HepG2 (cell line): ENCODE measurements at regions not wholly inside any gene's neighbourhood (a gene's known extent, or its start where the extent isn't known, plus 50 kb on each side); places are given as distances from the start of the nearest gene placed in this dataset.

Experiments used
- EP300 ChIP-seq, 3 experiments: sonication (generic) in 1 of 3; formaldehyde crosslinking in 1 of 3; IDR thresholded peaks; 2 replicates each; pipeline versions ENCODE4 v1.5.1 to v1.6.1; 2011 to 2020; ENCODE audit warnings: low read depth in 2 of 3, low read length in 2 of 3, borderline replicate concordance in 1 of 3, improper control_type of control experiment in 1 of 3, mild to moderate bottlenecking in 1 of 3, missing genetic modification reagents in 1 of 3, moderate library complexity in 1 of 3
- FOXK1 ChIP-seq: sonication (generic); formaldehyde crosslinking; IDR thresholded peaks from 2 replicates; pipeline ENCODE4 v1.4.0; 2020; ENCODE audit warnings: low read depth, missing genetic modification reagents, borderline replicate concordance
- HNF4G ChIP-seq, 2 experiments: sonication (generic) in 1 of 2; formaldehyde crosslinking in 1 of 2; IDR thresholded peaks; 2 replicates each; pipeline versions ENCODE4 v1.4.0 to v1.6.1; 2011 to 2020; ENCODE audit warnings: borderline replicate concordance in 2 of 2, low read depth in 2 of 2, mild to moderate bottlenecking in 2 of 2, low read length in 1 of 2, missing genetic modification reagents in 1 of 2, moderate library complexity in 1 of 2
- HOXA7 ChIP-seq: sonication (generic); formaldehyde crosslinking; IDR thresholded peaks from 2 replicates; pipeline ENCODE4 v1.8.1; 2022; ENCODE audit warnings: mild to moderate bottlenecking, missing genetic modification reagents, moderate library complexity
- KAT8 ChIP-seq: IDR thresholded peaks from 2 replicates; pipeline ENCODE4 v1.6.1; 2016; ENCODE audit warnings: missing genetic modification reagents, missing compliant biosample characterization
- KLF11 ChIP-seq: IDR thresholded peaks from 2 replicates; pipeline ENCODE4 v1.6.1; 2016; ENCODE audit warnings: missing compliant biosample characterization
- MTF2 ChIP-seq: sonication (generic); formaldehyde crosslinking; IDR thresholded peaks from 2 replicates; pipeline ENCODE4 v1.5.0; 2020; ENCODE audit warnings: missing genetic modification reagents, borderline replicate concordance
- SAP130 ChIP-seq: IDR thresholded peaks from 2 replicates; pipeline ENCODE4 v1.6.1; 2016; ENCODE audit warnings: low read depth
- ZNF274 ChIP-seq: sonication (generic); formaldehyde crosslinking; IDR thresholded peaks from 2 replicates; pipeline ENCODE4 v1.5.1; 2020; ENCODE audit warnings: mild to moderate bottlenecking, missing genetic modification reagents
- ZNF30 ChIP-seq: sonication (generic); formaldehyde crosslinking; IDR thresholded peaks from 2 replicates; pipeline ENCODE4 v1.5.0; 2020; ENCODE audit warnings: mild to moderate bottlenecking, missing genetic modification reagents
- ZNF331 ChIP-seq: sonication (generic); formaldehyde crosslinking; IDR thresholded peaks from 2 replicates; pipeline ENCODE4 v1.4.0; 2020; ENCODE audit warnings: missing genetic modification reagents
- ZNF430 ChIP-seq: sonication (generic); formaldehyde crosslinking; IDR thresholded peaks from 2 replicates; pipeline ENCODE4 v1.9.0; 2021; ENCODE audit warnings: mild to moderate bottlenecking, missing genetic modification reagents
- ZNF577 ChIP-seq: sonication (generic); formaldehyde crosslinking; IDR thresholded peaks from 2 replicates; pipeline ENCODE4 v1.4.0; 2020; ENCODE audit warnings: mild to moderate bottlenecking, low read depth, missing genetic modification reagents, borderline replicate concordance
- ZNF776 ChIP-seq: sonication (generic); formaldehyde crosslinking; IDR thresholded peaks from 2 replicates; pipeline ENCODE4 v1.4.0; 2020; ENCODE audit warnings: mild to moderate bottlenecking, missing genetic modification reagents
- ZNF883 ChIP-seq: sonication (generic); formaldehyde crosslinking; IDR thresholded peaks from 2 replicates; pipeline ENCODE4 v1.5.1; 2020; ENCODE audit warnings: mild to moderate bottlenecking, missing genetic modification reagents; ENCODE audit errors: not compliant biosample characterization
- TF ChIP-seq, protein P1 (sequence below): sonication (generic); formaldehyde crosslinking; IDR thresholded peaks from 2 replicates; pipeline ENCODE4 v1.5.1; 2020; ENCODE audit warnings: mild to moderate bottlenecking, missing genetic modification reagents, moderate library complexity
- TF ChIP-seq, protein P2 (sequence below): sonication (generic); formaldehyde crosslinking; IDR thresholded peaks from 2 replicates; pipeline ENCODE4 v1.5.1; 2020; ENCODE audit warnings: mild to moderate bottlenecking, moderate library complexity, missing genetic modification reagents
- TF ChIP-seq, protein P3 (sequence below): sonication (generic); formaldehyde crosslinking; IDR thresholded peaks from 2 replicates; pipeline ENCODE4 v1.4.0; 2020; ENCODE audit warnings: low read depth, missing genetic modification reagents

DNA sequence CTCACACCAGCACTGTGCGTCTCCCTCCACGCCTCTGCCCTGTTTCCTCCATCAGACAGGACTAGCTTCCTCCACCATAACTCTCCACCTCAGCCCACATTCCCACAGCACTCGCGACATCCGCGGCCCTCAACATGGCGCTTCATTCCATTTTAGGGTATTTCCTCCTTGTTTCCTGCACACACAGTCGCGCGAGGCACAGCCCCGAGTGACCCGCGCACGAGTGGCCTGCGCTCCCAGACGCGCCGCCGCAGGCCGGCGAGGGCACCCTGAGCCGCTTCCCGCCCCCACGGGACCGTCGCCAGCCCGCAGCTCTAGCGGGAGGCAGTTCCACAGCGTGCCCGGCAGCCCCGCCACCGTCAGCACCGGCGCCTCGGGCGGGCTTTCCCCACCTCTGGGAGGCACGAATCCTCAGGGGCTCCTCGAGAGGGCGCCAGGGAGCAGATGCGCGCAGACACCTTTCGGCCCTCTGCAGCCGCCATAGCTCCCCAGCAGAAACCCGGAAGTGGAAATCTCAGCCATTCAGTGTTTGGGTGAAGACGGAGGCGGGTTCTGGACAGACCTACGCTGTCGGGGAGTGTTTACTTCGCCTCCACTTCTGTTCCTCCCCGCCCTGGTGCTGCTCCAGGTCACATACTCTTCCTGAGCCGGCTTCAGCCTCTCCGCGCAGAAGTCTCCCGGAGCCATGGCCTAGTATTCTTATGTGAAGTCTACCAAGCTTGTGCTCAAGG, 136.6 kb downstream of the FOXD4L6 start (continued):
- TF ChIP-seq ZNF577 (CRISPR knock-in tag): peak; percentile 67; the same call in 1 of the 2 replicates
- peak; percentile 97; the same call in 1 of the 2 replicates for TF ChIP-seq MTF2 (CRISPR knock-in tag)
- peak; percentile 73 for TF ChIP-seq ZNF776 (CRISPR knock-in tag)
- peak; percentile 84; the same call in 1 of the 2 replicates for TF ChIP-seq KLF11
- TF ChIP-seq ZNF430 (CRISPR knock-in tag): peak; percentile 86
- TF ChIP-seq EP300 (IDR thresholded peaks at IDR 0.05; ENCODE audit: low read depth in 2 of 2, low read length in 2 of 2): peak in 1 of 2 experiments; percentile 47; a peak in 2 of 4 replicates
- peak; percentile 33; the same call in 1 of the 2 replicates for TF ChIP-seq EP300 (CRISPR knock-in tag; IDR thresholded peaks at IDR 0.05; ENCODE audit: borderline replicate concordance)
- peak; percentile 86; the same call in 1 of the 2 replicates for TF ChIP-seq ZNF331 (CRISPR knock-in tag)
- peak; percentile 53; the same call in 1 of the 2 replicates for TF ChIP-seq ZNF274 (CRISPR knock-in tag)
- TF ChIP-seq, protein P1, sequence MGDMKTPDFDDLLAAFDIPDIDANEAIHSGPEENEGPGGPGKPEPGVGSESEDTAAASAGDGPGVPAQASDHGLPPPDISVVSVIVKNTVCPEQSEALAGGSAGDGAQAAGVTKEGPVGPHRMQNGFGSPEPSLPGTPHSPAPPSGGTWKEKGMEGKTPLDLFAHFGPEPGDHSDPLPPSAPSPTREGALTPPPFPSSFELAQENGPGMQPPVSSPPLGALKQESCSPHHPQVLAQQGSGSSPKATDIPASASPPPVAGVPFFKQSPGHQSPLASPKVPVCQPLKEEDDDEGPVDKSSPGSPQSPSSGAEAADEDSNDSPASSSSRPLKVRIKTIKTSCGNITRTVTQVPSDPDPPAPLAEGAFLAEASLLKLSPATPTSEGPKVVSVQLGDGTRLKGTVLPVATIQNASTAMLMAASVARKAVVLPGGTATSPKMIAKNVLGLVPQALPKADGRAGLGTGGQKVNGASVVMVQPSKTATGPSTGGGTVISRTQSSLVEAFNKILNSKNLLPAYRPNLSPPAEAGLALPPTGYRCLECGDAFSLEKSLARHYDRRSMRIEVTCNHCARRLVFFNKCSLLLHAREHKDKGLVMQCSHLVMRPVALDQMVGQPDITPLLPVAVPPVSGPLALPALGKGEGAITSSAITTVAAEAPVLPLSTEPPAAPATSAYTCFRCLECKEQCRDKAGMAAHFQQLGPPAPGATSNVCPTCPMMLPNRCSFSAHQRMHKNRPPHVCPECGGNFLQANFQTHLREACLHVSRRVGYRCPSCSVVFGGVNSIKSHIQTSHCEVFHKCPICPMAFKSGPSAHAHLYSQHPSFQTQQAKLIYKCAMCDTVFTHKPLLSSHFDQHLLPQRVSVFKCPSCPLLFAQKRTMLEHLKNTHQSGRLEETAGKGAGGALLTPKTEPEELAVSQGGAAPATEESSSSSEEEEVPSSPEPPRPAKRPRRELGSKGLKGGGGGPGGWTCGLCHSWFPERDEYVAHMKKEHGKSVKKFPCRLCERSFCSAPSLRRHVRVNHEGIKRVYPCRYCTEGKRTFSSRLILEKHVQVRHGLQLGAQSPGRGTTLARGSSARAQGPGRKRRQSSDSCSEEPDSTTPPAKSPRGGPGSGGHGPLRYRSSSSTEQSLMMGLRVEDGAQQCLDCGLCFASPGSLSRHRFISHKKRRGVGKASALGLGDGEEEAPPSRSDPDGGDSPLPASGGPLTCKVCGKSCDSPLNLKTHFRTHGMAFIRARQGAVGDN (CRISPR knock-in tag): peak; percentile 99
- TF ChIP-seq KAT8: peak; percentile 98
- peak; percentile 30; the same call in 1 of the 2 replicates for TF ChIP-seq HNF4G (IDR thresholded peaks at IDR 0.05; ENCODE audit: borderline replicate concordance, low read depth, low read length)
- peak; percentile 76 for TF ChIP-seq HNF4G (CRISPR knock-in tag; IDR thresholded peaks at IDR 0.05; ENCODE audit: borderline replicate concordance, low read depth)
- TF ChIP-seq ZNF30: 0 out of 2 replicates have a peak, but pooled peaks have one; percentile 62
- peak; percentile 97 for TF ChIP-seq SAP130 (CRISPR knock-in tag)
- TF ChIP-seq, protein P2, sequence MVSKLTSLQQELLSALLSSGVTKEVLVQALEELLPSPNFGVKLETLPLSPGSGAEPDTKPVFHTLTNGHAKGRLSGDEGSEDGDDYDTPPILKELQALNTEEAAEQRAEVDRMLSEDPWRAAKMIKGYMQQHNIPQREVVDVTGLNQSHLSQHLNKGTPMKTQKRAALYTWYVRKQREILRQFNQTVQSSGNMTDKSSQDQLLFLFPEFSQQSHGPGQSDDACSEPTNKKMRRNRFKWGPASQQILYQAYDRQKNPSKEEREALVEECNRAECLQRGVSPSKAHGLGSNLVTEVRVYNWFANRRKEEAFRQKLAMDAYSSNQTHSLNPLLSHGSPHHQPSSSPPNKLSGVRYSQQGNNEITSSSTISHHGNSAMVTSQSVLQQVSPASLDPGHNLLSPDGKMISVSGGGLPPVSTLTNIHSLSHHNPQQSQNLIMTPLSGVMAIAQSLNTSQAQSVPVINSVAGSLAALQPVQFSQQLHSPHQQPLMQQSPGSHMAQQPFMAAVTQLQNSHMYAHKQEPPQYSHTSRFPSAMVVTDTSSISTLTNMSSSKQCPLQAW (CRISPR knock-in tag): peak; percentile 63
- TF ChIP-seq, protein P3, sequence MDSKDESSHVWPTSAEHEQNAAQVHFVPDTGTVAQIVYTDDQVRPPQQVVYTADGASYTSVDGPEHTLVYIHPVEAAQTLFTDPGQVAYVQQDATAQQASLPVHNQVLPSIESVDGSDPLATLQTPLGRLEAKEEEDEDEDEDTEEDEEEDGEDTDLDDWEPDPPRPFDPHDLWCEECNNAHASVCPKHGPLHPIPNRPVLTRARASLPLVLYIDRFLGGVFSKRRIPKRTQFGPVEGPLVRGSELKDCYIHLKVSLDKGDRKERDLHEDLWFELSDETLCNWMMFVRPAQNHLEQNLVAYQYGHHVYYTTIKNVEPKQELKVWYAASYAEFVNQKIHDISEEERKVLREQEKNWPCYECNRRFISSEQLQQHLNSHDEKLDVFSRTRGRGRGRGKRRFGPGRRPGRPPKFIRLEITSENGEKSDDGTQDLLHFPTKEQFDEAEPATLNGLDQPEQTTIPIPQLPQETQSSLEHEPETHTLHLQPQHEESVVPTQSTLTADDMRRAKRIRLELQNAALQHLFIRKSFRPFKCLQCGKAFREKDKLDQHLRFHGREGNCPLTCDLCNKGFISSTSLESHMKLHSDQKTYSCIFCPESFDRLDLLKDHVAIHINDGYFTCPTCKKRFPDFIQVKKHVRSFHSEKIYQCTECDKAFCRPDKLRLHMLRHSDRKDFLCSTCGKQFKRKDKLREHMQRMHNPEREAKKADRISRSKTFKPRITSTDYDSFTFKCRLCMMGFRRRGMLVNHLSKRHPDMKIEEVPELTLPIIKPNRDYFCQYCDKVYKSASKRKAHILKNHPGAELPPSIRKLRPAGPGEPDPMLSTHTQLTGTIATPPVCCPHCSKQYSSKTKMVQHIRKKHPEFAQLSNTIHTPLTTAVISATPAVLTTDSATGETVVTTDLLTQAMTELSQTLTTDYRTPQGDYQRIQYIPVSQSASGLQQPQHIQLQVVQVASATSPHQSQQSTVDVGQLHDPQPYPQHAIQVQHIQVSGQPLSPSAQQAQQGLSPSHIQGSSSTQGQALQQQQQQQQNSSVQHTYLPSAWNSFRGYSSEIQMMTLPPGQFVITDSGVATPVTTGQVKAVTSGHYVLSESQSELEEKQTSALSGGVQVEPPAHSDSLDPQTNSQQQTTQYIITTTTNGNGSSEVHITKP (CRISPR knock-in tag): peak; percentile 32; the same call in 1 of the 2 replicates
- TF ChIP-seq FOXK1 (CRISPR knock-in tag): peak; percentile 88
- TF ChIP-seq ZNF883 (CRISPR knock-in tag): peak; percentile 91
- TF ChIP-seq HOXA7: 0 out of 2 replicates have a peak, but pooled peaks have one; percentile 91
